C4-2B (cell line): ENCODE measurements at regions not wholly inside any gene's neighbourhood (a gene's known extent, or its start where the extent isn't known, plus 50 kb on each side); places are given as distances from the start of the nearest gene placed in this dataset.

Experiments
- CTCF ChIP-seq: fragments of 450-650 bp; conservative IDR thresholded peaks from 2 replicates; pipeline ENCODE4 v1.5.1; 2017; ENCODE audit warnings: mild to moderate bottlenecking
- ZFX ChIP-seq: fragments of 450-650 bp; IDR thresholded peaks from 2 replicates; pipeline ENCODE4 v1.6.1; 2017

GRCh38 chrX:128992107-128992971, 531.0 kb downstream of the SMARCA1 start:
- peak; percentile 30 for TF ChIP-seq CTCF
- TF ChIP-seq ZFX: no peak
